ENCODE measurements at regions not wholly inside any gene's neighbourhood (a gene's known extent, or its start where the extent isn't known, plus 50 kb on each side); places are given as distances from the start of the nearest gene placed in this dataset.
A peak's percentile ranks its signal among the peaks of the same experiment; 100 is the strongest.

DNA sequence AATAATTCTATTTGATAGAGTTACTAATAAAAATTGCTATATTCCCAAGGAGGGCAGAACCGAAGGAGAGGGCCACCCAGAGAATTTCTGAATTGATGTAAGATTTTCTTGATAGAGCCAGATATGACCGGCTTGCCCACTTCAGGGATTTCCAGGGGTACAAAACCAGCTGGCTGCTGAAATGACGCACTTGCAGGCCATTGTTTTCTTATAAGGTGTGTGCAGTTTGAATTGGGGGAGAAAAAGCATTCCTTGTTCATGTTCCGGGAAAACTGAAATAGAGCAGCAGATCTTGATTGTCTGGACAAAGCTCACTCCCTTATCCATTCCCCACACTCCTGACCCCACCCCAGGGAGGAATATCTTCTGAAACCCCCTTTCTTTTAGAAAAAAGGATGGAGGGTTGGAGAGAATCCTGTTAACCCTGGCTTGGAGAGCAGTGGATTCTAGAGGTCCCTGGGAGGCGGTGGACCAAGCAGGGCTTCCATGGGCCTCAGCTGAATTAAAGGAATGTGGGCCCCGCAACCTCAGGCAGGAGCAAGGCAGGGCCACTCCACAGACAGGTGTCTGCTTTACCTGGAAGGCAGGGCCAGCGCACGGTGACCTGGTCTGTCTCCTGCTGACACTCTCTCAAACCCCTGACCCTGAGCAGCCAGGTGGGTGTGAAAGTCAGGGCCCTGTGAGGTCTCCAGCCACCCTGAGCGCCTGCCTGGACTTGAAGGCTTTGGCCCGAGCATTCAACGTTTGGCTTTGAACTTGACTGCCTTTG lies 96.4 kb downstream of the TMEM170B start:
- no peak overlapping the region for H3K4me3 Mint-ChIP-seq
- TF ChIP-seq, protein P1, sequence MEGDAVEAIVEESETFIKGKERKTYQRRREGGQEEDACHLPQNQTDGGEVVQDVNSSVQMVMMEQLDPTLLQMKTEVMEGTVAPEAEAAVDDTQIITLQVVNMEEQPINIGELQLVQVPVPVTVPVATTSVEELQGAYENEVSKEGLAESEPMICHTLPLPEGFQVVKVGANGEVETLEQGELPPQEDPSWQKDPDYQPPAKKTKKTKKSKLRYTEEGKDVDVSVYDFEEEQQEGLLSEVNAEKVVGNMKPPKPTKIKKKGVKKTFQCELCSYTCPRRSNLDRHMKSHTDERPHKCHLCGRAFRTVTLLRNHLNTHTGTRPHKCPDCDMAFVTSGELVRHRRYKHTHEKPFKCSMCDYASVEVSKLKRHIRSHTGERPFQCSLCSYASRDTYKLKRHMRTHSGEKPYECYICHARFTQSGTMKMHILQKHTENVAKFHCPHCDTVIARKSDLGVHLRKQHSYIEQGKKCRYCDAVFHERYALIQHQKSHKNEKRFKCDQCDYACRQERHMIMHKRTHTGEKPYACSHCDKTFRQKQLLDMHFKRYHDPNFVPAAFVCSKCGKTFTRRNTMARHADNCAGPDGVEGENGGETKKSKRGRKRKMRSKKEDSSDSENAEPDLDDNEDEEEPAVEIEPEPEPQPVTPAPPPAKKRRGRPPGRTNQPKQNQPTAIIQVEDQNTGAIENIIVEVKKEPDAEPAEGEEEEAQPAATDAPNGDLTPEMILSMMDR (IDR thresholded peaks at IDR 0.05; ENCODE audit: unreplicated experiment in 3 of 3): no peak
- no peaks in the 10 kb centered on the region for H3K9me3 Mint-ChIP-seq
- no peaks in the 10 kb centered on the region for H3K36me3 Mint-ChIP-seq (ENCODE audit: low read depth)
- no peak overlapping the region for H3K27ac Mint-ChIP-seq
- H3K27me3 Mint-ChIP-seq (ENCODE audit: low read depth): no peaks in the 10 kb centered on the region
- H3K4me1 Mint-ChIP-seq: peaks cover 15% of the 10 kb centered on the region

DNA sequence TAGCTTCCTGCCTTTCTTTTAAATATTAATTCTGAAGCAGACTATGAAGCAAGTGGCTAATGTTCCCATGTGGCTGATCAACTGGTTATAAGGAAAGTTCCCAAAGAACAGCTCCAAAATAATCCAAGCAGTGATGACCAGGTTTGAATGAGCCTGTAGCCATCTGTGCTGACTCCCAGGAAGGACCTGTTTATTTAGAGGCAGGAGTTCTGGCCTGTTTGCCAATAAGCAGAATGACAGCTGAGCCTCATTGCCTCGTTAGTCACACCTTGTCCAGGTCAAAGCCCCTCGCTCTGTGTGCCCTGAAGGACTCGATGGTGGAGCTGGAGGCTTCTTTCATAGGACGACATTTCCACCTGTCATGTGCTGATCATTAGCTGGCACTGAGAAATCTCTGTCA lies 97.4 kb downstream of the TMEM170B start:
- TF ChIP-seq, protein P1 (IDR thresholded peaks at IDR 0.05; ENCODE audit: unreplicated experiment in 3 of 3): no peak
- Mint-ChIP-seq H3K27me3 (ENCODE audit: low read depth) (no peaks in the 10 kb centered on the region), H3K36me3 (ENCODE audit: low read depth) (no peaks in the 10 kb centered on the region), H3K4me1 (peaks cover 19% of the 10 kb centered on the region), H3K27ac (no peak overlapping the region), H3K4me3 (no peak overlapping the region), H3K9me3 (no peaks in the 10 kb centered on the region)

DNA sequence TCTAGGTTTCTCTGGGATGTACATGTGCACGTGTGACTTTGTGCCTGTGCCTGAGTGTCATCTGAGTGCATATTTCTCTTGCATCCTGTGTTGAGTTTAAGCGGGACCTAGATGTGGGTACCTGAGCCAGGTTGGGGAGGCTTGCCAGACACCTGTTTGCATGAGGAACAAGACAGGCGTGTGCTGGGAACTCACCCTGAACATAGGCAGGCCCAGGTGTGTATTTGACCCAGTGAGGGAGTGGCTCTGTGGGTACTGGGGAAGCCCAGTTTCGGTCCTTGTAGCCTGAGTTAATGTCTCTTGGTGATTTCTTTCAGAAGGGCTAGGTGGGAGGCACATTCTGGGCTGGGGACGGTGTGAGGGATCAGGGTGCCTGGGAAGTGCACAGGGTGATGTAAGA lies 98.6 kb downstream of the TMEM170B start:
- Mint-ChIP-seq H3K36me3 (ENCODE audit: low read depth) (no peaks in the 10 kb centered on the region), H3K4me3 (no peak overlapping the region), H3K27me3 (ENCODE audit: low read depth) (no peaks in the 10 kb centered on the region), H3K9me3 (no peaks in the 10 kb centered on the region), H3K4me1 (peaks cover 22% of the 10 kb centered on the region), H3K27ac (peak overlapping the region in 2 of 3 experiments; percentile 45 to 88)
- TF ChIP-seq, protein P1 (IDR thresholded peaks at IDR 0.05; ENCODE audit: unreplicated experiment in 3 of 3): no peak

DNA sequence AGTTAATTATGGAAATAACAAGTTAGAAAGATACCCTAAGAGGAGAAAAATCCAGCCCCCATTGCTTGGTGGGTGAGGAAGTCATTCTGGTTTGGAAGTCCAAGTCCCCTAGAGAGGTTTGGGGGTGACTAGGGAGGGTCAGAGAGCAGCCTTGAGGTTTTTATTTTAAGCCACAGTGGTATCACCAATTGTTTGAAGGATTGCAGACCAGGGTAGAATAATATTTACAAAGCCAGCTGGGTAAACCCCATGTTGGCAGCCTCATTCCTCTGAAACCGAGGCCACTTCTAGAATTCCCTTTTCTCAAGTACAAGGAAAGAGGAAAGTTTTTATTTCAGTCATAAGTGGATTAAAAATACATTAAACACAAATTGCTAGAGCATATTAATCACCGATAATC lies 99.7 kb downstream of the TMEM170B start:
- Mint-ChIP-seq H3K4me3 (no peak overlapping the region), H3K9me3 (peaks cover 4% of the 10 kb centered on the region), H3K4me1 (peaks cover 20% of the 10 kb centered on the region), H3K27me3 (ENCODE audit: low read depth) (no peaks in the 10 kb centered on the region), H3K27ac (peak overlapping the region; percentile 17 to 88 (median 45)), H3K36me3 (ENCODE audit: low read depth) (no peaks in the 10 kb centered on the region)
- TF ChIP-seq, protein P1 (IDR thresholded peaks at IDR 0.05; ENCODE audit: unreplicated experiment in 3 of 3): no peak

DNA sequence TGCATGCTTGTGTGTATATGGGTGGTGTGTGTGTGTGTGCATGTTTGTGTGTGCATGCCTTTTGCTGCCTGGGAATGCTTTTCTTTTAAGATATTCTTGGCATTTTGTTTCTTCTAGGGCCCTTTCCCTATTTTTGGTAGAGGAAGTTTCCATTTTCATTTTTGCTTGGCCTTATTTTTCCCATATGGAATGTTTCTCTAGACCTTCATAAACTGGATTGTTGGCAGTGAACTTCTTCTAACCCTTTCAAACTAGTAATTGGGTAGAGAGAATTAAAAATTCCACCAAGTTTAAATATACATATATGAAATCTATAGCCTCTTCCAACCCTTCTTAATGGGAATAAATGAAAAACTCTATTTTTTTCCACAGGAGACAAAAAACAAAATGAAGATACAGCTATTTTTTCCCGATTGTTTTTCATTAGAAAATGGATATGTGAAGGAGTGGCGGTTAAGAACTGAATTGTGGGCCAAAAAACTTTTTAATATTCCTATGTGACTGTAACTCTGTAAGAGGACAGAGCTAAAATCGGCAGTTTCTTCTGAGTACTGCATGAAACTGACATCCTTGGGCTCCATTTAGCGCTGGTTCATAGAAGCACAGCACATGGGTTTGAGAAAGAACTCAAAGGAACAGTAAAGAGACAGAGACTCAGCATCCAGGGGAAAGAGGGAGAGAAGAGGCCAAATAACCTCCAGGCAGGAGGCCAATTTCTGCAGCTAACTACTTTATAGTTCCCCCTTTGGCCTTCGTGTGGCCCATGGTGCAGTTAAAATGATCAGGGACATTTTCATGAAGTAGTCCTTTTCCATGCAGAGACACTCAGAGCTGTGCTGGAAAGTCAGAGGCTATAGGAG lies 102.1 kb downstream of the TMEM170B start:
- Mint-ChIP-seq H3K4me3 (no peak overlapping the region), H3K36me3 (ENCODE audit: low read depth) (no peaks in the 10 kb centered on the region), H3K9me3 (peaks cover 4% of the 10 kb centered on the region), H3K4me1 (peaks cover 17% of the 10 kb centered on the region), H3K27ac (peak overlapping the region; percentile 15 to 64 (median 40)), H3K27me3 (ENCODE audit: low read depth) (no peaks in the 10 kb centered on the region)
- TF ChIP-seq, protein P1 (IDR thresholded peaks at IDR 0.05; ENCODE audit: unreplicated experiment in 3 of 3): no peak

All from nephron (organoid).